ENCODE measurements at regions not wholly inside any gene's neighbourhood (a gene's known extent, or its start where the extent isn't known, plus 50 kb on each side); places are given as distances from the start of the nearest gene placed in this dataset.
A peak's percentile ranks its signal among the peaks of the same experiment; 100 is the strongest.

DNA sequence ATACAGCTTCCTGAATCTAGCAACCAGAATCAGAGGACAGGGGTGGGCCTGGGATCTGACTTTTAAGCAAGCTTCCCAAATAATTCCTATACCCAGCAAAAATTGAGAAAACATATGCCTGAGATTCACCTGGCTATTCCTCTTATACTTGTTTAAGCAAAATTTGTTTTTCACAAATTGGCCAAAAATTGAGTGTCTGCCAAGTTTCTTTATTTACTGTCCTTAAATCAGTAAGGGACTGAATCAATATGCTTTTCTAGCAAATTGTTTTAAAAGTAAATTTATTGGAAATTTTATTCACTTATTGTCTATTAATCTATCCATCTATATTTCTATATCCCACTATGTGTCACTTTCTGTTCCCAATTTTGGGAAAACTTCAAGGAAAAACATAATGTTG, 337.0 kb upstream of the ZNF804A start:
- Histone ChIP-seq H3K36me3 (ENCODE audit: control insufficient read depth in 5 of 5, insufficient read depth in 5 of 5, low read length in 5 of 5) (no peaks in the 10 kb centered on the region), H3K9me3 (ENCODE audit: control insufficient read depth in 5 of 5, low read length in 5 of 5) (peaks cover 0 to 6% (median 0%) of the 10 kb centered on the region in 5 donors), H3K9ac (ENCODE audit: low read length in 5 of 5) (no peak overlapping the region), H3K4me3 (ENCODE audit: low read depth in 1 of 5, low read length in 5 of 5) (no peak overlapping the region), H3K27ac (ENCODE audit: low read depth, low read length) (peak overlapping the region; percentile 63), H3K4me1 (ENCODE audit: control insufficient read depth in 5 of 5, insufficient read depth in 5 of 5, low read length in 5 of 5) (peaks cover 0 to 22% (median 4%) of the 10 kb centered on the region in 5 donors), H3K27me3 (ENCODE audit: control insufficient read depth in 5 of 5, insufficient read depth in 4 of 5, low read length in 5 of 5) (no peaks in the 10 kb centered on the region)

GRCh38 chr2:184261818-184262217, 336.5 kb upstream of the ZNF804A start:
- Histone ChIP-seq H3K36me3 (ENCODE audit: control insufficient read depth in 5 of 5, insufficient read depth in 5 of 5, low read length in 5 of 5) (no peaks in the 10 kb centered on the region), H3K9me3 (ENCODE audit: control insufficient read depth in 5 of 5, low read length in 5 of 5) (peaks cover 0 to 6% (median 0%) of the 10 kb centered on the region in 5 donors), H3K9ac (ENCODE audit: low read length in 5 of 5) (no peak overlapping the region), H3K4me3 (ENCODE audit: low read depth in 1 of 5, low read length in 5 of 5) (no peak overlapping the region), H3K27me3 (ENCODE audit: control insufficient read depth in 5 of 5, insufficient read depth in 4 of 5, low read length in 5 of 5) (no peaks in the 10 kb centered on the region), H3K4me1 (ENCODE audit: control insufficient read depth in 5 of 5, insufficient read depth in 5 of 5, low read length in 5 of 5) (peaks cover 0 to 22% (median 4%) of the 10 kb centered on the region in 5 donors), H3K27ac (ENCODE audit: low read depth, low read length) (peak overlapping the region; percentile 63)

- H3K27me3 ChIP-seq (ENCODE audit: control insufficient read depth in 5 of 5, insufficient read depth in 4 of 5, low read length in 5 of 5), result no peaks in the 10 kb centered on the region
- no peak overlapping the region for H3K9ac ChIP-seq (ENCODE audit: low read length in 5 of 5)
- peaks cover 0 to 34% (median 24%) of the 10 kb centered on the region in 5 donors for H3K4me1 ChIP-seq (ENCODE audit: control insufficient read depth in 5 of 5, insufficient read depth in 5 of 5, low read length in 5 of 5)
- peaks cover 0 to 6% (median 0%) of the 10 kb centered on the region in 5 donors for H3K9me3 ChIP-seq (ENCODE audit: control insufficient read depth in 5 of 5, low read length in 5 of 5)
- H3K27ac ChIP-seq (ENCODE audit: low read depth, low read length), result no peak overlapping the region
- H3K4me3 ChIP-seq (ENCODE audit: low read depth in 1 of 5, low read length in 5 of 5), result no peak overlapping the region
- no peaks in the 10 kb centered on the region for H3K36me3 ChIP-seq (ENCODE audit: control insufficient read depth in 5 of 5, insufficient read depth in 5 of 5, low read length in 5 of 5)
Measured at GRCh38 chr2:184268900-184269477, 329.3 kb upstream of the ZNF804A start.

GRCh38 chr2:184270660-184271059, 327.7 kb upstream of the ZNF804A start:
- peak overlapping the region in 4 of 5 donors; percentile 0 to 28 (median 24) for H3K4me3 ChIP-seq (ENCODE audit: low read depth in 1 of 5, low read length in 5 of 5)
- peak overlapping the region; percentile 71 for H3K27ac ChIP-seq (ENCODE audit: low read depth, low read length)
- H3K4me1 ChIP-seq (ENCODE audit: control insufficient read depth in 5 of 5, insufficient read depth in 5 of 5, low read length in 5 of 5), result peaks cover 0 to 31% (median 24%) of the 10 kb centered on the region in 5 donors
- peaks cover 0 to 4% (median 0%) of the 10 kb centered on the region in 5 donors for H3K9me3 ChIP-seq (ENCODE audit: control insufficient read depth in 5 of 5, low read length in 5 of 5)
- no peaks in the 10 kb centered on the region for H3K27me3 ChIP-seq (ENCODE audit: control insufficient read depth in 5 of 5, insufficient read depth in 4 of 5, low read length in 5 of 5)
- H3K36me3 ChIP-seq (ENCODE audit: control insufficient read depth in 5 of 5, insufficient read depth in 5 of 5, low read length in 5 of 5), result no peaks in the 10 kb centered on the region
- peak overlapping the region in 1 of 5 donors; percentile 1 for H3K9ac ChIP-seq (ENCODE audit: low read length in 5 of 5)

GRCh38 chr2:184272056-184272455, 326.3 kb upstream of the ZNF804A start:
- Histone ChIP-seq H3K4me1 (ENCODE audit: control insufficient read depth in 5 of 5, insufficient read depth in 5 of 5, low read length in 5 of 5) (peaks cover 0 to 31% (median 24%) of the 10 kb centered on the region in 5 donors), H3K9me3 (ENCODE audit: control insufficient read depth in 5 of 5, low read length in 5 of 5) (peaks cover 0 to 2% (median 0%) of the 10 kb centered on the region in 5 donors), H3K9ac (ENCODE audit: low read length in 5 of 5) (no peak overlapping the region), H3K36me3 (ENCODE audit: control insufficient read depth in 5 of 5, insufficient read depth in 5 of 5, low read length in 5 of 5) (no peaks in the 10 kb centered on the region), H3K27me3 (ENCODE audit: control insufficient read depth in 5 of 5, insufficient read depth in 4 of 5, low read length in 5 of 5) (no peaks in the 10 kb centered on the region), H3K27ac (ENCODE audit: low read depth, low read length) (peak overlapping the region; percentile 71), H3K4me3 (ENCODE audit: low read depth in 1 of 5, low read length in 5 of 5) (no peak overlapping the region)

DNA sequence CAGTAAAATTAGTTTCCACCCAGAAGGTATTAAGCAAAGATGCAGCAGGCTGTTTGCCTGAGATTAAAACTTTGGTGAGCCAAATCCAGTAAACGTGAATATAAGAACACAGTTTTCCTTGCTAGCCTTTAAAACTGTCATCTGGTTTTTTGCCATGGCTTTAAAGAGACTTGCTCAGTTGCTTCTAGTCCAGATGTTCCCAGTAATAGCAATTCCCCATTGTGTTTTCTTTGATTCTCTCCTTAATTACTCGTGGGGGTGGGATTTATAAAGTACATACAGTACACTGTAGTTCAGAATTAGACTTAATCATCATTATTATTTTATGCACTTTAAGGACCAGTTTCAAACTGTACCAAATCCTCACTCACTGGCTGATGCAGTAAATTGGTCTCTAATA, 303.5 kb upstream of the ZNF804A start:
- Histone ChIP-seq H3K9me3 (ENCODE audit: control insufficient read depth in 5 of 5, low read length in 5 of 5) (no peaks in the 10 kb centered on the region), H3K4me1 (ENCODE audit: control insufficient read depth in 5 of 5, insufficient read depth in 5 of 5, low read length in 5 of 5) (no peaks in the 10 kb centered on the region), H3K27me3 (ENCODE audit: control insufficient read depth in 5 of 5, insufficient read depth in 4 of 5, low read length in 5 of 5) (no peaks in the 10 kb centered on the region), H3K27ac (ENCODE audit: low read depth, low read length) (no peak overlapping the region), H3K9ac (ENCODE audit: low read length in 5 of 5) (no peak overlapping the region), H3K36me3 (ENCODE audit: control insufficient read depth in 5 of 5, insufficient read depth in 5 of 5, low read length in 5 of 5) (no peaks in the 10 kb centered on the region), H3K4me3 (ENCODE audit: low read depth in 1 of 5, low read length in 5 of 5) (no peak overlapping the region)

DNA sequence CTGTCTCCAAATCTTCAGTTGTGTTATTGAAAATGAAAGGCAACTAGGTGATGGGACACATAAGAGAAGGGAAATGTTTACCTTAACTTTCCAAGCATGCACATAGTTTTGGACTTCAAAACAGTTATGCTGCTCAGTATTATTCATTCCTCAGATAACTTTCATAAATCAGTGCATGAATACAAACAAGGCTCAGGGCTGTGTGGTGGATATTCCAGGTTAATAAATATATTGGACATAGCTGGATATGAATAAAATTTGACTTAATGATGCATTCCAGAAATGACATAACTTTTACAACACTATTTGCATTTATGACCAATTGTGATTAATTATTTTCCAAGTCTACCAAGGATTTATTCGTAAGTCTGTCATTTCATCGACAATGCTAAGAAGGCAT, 301.2 kb upstream of the ZNF804A start:
- no peak overlapping the region for H3K27ac ChIP-seq (ENCODE audit: low read depth, low read length)
- no peaks in the 10 kb centered on the region for H3K9me3 ChIP-seq (ENCODE audit: control insufficient read depth in 5 of 5, low read length in 5 of 5)
- H3K9ac ChIP-seq (ENCODE audit: low read length in 5 of 5), result no peak overlapping the region
- no peaks in the 10 kb centered on the region for H3K36me3 ChIP-seq (ENCODE audit: control insufficient read depth in 5 of 5, insufficient read depth in 5 of 5, low read length in 5 of 5)
- H3K4me1 ChIP-seq (ENCODE audit: control insufficient read depth in 5 of 5, insufficient read depth in 5 of 5, low read length in 5 of 5), result no peaks in the 10 kb centered on the region
- no peak overlapping the region for H3K4me3 ChIP-seq (ENCODE audit: low read depth in 1 of 5, low read length in 5 of 5)
- no peaks in the 10 kb centered on the region for H3K27me3 ChIP-seq (ENCODE audit: control insufficient read depth in 5 of 5, insufficient read depth in 4 of 5, low read length in 5 of 5)

DNA sequence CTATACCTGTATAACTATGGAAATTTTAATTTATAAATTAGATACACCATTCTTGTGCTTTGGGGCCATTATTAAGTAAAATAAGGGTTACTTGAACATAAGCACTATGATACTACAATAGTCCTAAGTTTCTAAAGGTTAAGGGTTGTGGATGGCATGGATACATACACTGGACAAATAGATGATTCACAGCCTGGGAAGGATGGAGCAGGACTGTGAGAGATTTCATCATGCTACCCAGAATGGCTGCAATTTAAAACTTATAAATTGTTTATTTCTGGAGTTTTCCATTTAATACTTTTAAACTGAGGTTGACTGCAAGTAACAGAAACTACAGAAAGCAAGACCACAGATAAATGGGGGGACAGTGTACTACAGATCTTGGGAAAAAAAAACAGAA, 295.8 kb upstream of the ZNF804A start:
- H3K9ac ChIP-seq (ENCODE audit: low read length in 5 of 5), result no peak overlapping the region
- no peaks in the 10 kb centered on the region for H3K9me3 ChIP-seq (ENCODE audit: control insufficient read depth in 5 of 5, low read length in 5 of 5)
- no peaks in the 10 kb centered on the region for H3K27me3 ChIP-seq (ENCODE audit: control insufficient read depth in 5 of 5, insufficient read depth in 4 of 5, low read length in 5 of 5)
- no peaks in the 10 kb centered on the region for H3K36me3 ChIP-seq (ENCODE audit: control insufficient read depth in 5 of 5, insufficient read depth in 5 of 5, low read length in 5 of 5)
- H3K4me3 ChIP-seq (ENCODE audit: low read depth in 1 of 5, low read length in 5 of 5), result no peak overlapping the region
- H3K27ac ChIP-seq (ENCODE audit: low read depth, low read length), result no peak overlapping the region
- H3K4me1 ChIP-seq (ENCODE audit: control insufficient read depth in 5 of 5, insufficient read depth in 5 of 5, low read length in 5 of 5), result no peaks in the 10 kb centered on the region

GRCh38 chr2:184304006-184304405, 294.3 kb upstream of the ZNF804A start:
- no peaks in the 10 kb centered on the region for H3K27me3 ChIP-seq (ENCODE audit: control insufficient read depth in 5 of 5, insufficient read depth in 4 of 5, low read length in 5 of 5)
- no peaks in the 10 kb centered on the region for H3K4me1 ChIP-seq (ENCODE audit: control insufficient read depth in 5 of 5, insufficient read depth in 5 of 5, low read length in 5 of 5)
- H3K36me3 ChIP-seq (ENCODE audit: control insufficient read depth in 5 of 5, insufficient read depth in 5 of 5, low read length in 5 of 5), result no peaks in the 10 kb centered on the region
- no peak overlapping the region for H3K27ac ChIP-seq (ENCODE audit: low read depth, low read length)
- H3K4me3 ChIP-seq (ENCODE audit: low read depth in 1 of 5, low read length in 5 of 5), result no peak overlapping the region
- H3K9me3 ChIP-seq (ENCODE audit: control insufficient read depth in 5 of 5, low read length in 5 of 5), result no peaks in the 10 kb centered on the region
- no peak overlapping the region for H3K9ac ChIP-seq (ENCODE audit: low read length in 5 of 5)

- H3K4me3 ChIP-seq (ENCODE audit: low read depth in 1 of 5, low read length in 5 of 5), result no peak overlapping the region
- no peaks in the 10 kb centered on the region for H3K36me3 ChIP-seq (ENCODE audit: control insufficient read depth in 5 of 5, insufficient read depth in 5 of 5, low read length in 5 of 5)
- H3K9ac ChIP-seq (ENCODE audit: low read length in 5 of 5), result no peak overlapping the region
- H3K27ac ChIP-seq (ENCODE audit: low read depth, low read length), result no peak overlapping the region
- no peaks in the 10 kb centered on the region for H3K27me3 ChIP-seq (ENCODE audit: control insufficient read depth in 5 of 5, insufficient read depth in 4 of 5, low read length in 5 of 5)
- no peaks in the 10 kb centered on the region for H3K4me1 ChIP-seq (ENCODE audit: control insufficient read depth in 5 of 5, insufficient read depth in 5 of 5, low read length in 5 of 5)
- H3K9me3 ChIP-seq (ENCODE audit: control insufficient read depth in 5 of 5, low read length in 5 of 5), result no peaks in the 10 kb centered on the region
Measured at GRCh38 chr2:184305105-184305504, 293.2 kb upstream of the ZNF804A start.
